ENCODE measurements at regions not wholly inside any gene's neighbourhood (a gene's known extent, or its start where the extent isn't known, plus 50 kb on each side); places are given as distances from the start of the nearest gene placed in this dataset.

DNA sequence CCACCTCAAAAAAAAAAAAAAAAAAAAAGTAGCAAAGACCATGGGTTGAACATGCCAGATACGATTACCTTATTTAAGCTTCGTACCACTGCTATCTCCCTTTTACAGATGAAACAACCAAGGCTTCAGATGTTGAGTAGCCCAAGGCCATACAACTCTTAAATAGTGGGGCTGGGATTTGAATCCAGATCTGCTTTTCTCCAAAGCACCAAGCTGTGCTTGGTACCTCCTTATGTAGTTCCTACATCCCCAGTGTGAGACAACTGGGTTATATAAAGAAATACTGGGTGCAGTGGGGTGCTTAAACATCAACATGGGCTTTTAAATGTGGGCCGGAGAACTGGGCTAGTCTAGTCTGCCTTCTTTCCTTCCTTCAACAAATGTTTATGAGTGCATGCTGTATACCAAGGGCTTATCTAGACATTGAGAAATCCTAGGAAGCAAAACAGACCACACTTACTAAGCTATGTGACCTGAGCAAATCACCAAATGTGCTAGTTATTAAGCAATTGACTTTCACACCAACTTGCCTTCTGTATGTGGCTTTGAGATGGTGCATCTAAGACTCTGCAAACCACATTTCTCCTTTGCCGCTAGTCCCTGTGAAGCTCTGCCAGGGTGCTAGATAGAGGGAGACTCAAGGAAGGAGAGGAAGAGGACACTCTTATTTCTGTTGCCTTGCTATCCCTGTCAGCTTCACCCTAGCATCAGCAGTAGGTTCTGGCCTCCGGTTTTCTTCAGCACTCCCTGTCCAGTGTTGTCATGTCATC is 201.4 kb upstream of the FOXN2 start:
- TF ChIP-seq EZH2phosphoT487 (IDR thresholded peaks at IDR 0.05; ENCODE audit: insufficient read depth, low read depth) (no peak), EZH2 (IDR thresholded peaks at IDR 0.05; ENCODE audit: insufficient read depth, poor library complexity, severe bottlenecking) (no peak)

Data from GM23248 (cell line).